NCI-H2107 treated with DMSO at 0.1 percent for 48 hours (cell line): ENCODE measurements at regions not wholly inside any gene's neighbourhood (a gene's known extent, or its start where the extent isn't known, plus 50 kb on each side); places are given as distances from the start of the nearest gene placed in this dataset.
"Not testable (repeated sequence)": the region's sequence is repeated elsewhere in the genome, so short reads cannot be mapped to it uniquely, and the experiment has no call there.

Experiments used
- DNase-seq: peaks from one replicate; lab custom pipeline; 2025; ENCODE audit not compliant: unreplicated experiment; lab: John Stamatoyannopoulos, UW

DNA sequence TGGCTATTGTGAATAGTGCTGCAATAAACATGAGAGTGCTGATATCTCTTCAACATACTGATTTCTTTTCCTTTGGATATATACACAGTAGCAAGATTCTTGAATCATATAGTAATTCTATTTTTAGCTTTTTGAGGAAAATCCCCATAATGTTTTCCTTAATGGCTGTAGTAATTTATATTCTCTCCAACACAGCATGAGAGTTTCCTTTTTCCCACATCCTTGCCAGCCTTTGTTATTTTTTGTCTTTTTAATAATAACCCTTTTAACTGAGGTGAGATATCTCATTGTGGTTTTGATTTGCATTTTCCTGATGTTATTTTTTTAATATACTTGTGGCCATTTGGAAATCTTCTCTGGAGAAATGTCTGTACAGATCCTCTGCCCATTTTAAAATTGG is 132.6 kb downstream of the PRL start:
- DNase-seq: no peak

DNA sequence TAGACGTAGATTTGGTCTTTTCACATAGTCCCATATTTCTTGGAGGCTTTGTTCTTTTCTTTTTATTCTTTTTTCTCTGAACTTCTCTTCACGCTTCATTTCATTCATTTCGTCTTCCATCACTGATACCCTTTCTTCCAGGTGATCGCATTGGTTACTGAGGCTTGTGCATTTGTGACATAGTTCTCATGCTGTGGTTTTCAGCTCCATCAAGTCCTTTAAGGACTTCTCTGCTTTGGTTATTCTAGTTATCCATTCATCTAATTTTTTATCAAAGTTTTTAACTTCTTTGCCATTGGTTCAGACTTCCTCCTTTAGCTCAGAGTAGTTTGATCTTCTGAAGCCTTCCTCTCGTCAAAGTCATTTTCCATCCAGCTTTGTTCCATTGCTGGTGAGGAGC is 125.8 kb downstream of the PRL start:
- DNase-seq: not testable (repeated sequence)

DNA sequence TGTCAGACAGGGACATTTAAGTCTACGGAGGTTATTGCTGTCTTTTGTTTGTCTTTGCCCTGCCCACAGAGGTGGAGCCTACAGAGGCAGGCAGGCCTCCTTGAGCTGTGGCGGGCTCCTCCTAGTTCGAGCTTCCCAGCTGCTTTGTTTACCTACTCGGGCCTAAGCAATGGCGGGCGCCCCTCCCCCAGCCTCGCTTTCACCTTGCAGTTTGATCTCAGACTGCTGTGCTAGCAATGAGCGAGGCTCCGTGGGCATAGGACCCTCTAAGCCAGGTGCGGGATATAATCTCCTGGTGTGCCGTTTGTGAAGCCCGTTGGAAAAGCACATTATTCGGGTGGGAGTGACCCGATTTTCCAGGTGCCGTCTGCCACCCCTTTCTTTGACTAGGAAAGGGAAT is 125.0 kb downstream of the PRL start:
- not testable (repeated sequence) for DNase-seq

DNA sequence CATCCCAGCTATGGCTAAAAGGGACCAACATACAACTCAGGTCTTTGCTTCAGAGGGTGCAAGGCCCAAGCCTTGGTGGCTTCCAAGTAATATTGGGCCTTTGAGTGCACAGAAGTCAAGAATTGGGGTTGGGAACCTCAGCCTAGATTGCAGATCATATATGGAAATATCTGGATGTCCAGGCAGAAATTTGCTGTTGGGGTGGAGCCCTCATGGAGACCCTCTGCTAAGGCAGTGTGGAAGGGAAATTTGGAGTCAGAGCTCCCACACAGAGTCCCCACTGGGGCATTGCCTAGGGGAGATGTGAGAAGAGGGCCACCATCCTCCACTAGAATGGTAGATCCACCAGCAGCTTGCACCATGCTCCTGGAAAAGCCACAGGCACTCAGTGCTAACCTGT is 123.5 kb downstream of the PRL start:
- DNase-seq: no peak

DNA sequence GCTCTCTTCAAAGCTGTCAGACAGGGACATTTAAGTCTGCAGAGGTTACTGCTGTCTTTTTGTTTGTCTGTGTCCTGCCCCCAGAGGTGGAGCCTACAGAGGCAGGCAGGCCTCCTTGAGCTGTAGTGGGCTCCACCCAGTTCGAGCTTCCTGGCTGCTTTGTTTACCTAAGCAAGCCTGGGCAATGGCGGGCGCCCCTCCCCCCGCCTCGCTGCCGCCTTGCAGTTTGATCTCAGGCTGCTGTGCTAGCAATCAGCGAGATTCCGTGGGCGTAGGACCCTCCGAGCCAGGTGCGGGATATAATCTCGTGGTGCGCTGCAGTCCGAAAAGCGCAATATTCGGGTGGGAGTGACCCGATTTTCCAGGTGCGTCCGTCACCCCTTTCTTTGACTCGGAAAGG is 116.6 kb downstream of the PRL start:
- not testable (repeated sequence) for DNase-seq

DNA sequence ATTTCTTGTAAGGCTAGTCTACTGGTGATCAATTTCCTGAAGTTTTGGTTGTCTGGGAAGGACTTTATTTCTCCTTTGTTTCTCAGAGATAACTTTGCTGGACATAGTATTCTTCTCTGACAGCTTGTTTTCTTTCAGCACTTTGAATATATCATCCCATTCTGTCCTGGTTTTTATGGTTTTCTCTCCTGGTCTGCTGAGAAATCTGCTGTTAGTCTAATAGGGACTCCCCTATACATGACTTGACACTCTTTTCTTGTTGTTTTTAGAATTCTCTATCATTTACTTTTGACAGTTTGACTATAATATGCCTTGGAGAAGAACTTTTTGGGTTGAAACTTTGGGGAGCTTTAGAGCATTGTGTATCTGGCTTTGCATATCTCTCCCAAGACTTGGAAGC is 112.5 kb downstream of the PRL start:
- no peak for DNase-seq

DNA sequence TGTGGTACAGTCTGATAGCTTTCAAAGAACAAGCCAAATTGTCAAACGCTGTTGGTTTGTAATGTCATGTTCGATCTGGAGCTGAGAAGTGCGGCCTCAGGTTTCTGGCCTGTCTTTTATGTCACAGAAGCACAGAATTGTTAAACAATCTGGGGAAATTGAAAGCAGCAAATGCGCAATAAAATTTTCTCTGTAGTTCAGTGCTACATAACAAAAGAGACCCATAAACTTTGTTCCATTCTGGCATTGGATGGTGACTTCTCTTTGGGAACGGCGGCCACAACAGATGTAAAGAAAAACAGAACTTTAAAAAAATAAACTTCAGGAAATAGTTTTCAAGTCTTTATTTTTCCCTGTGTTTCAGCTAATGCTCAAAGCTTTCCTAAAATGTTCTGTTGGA is 106.9 kb downstream of the PRL start:
- DNase-seq: no peak

DNA sequence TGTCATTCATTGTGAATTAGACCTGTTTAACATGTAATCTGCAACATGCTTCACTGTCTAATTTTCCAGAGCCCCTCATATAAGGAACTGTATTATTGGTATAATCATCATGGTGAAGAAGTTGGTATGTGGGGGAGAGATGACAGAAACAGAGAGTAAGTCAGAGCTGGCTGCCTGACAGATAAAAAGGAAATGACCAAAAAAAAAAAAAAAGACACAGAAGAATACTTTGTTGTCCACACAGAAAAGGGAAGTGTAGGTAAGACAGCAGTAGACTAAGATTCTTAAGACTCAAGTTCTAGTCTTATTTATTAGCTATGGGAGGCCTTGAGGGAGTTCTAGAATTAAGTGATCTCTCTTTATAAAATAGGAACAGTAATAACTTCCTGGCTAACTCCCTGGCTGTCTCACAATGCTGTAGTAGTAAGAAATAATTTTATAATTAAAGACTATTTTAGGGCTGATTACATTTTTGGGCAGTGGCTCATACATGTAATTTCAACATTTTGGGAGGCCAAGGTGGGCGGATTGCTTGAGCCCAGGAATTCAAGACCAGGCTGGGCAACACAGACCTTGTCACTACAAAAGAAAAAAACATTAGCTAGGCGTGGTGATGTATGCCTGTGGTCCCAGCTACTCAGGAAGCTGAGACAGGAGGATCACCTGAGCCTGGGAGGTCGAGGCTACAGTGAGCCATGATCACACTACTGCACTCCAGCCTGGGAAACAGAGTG is 102.5 kb downstream of the PRL start:
- no peak for DNase-seq

DNA sequence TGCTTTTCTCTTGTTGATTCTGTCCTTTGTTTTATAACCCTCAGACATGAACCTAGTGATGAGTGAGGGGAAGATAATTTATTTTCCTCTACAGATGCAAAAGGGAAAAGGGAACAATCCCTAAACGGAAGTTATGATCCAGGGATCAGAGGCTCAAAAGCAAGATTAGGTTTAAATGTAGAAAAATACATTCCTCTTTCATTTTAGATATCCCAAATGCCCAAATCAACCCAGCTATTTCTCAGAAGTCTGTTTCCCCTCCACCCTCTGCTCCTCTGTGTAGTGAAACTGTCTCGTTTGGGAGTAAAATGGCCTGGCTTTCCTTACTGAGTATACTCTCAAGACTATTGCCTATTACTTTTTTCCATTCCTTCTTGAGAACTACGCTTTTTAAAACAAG is 97.1 kb downstream of the PRL start:
- DNase-seq: no peak

DNA sequence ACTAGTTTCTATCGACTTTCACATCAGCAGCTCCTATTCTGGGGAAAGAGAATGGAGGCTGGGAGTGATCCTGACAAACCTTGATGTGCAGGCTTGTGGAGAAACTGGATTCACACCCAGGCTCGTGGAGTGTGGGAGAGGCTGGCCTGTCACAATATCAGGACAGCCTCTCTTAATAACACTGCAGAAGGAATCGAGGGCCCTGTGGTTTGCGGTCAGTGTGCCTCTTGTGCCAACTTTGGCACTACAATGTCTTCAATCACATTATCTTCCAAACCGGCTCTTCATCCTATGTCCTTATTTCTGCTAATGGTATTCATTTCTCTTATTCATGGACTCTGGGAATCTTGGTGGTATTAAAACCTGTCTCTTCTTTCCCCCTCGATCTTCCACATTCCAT is 92.7 kb downstream of the PRL start:
- DNase-seq: no peak

DNA sequence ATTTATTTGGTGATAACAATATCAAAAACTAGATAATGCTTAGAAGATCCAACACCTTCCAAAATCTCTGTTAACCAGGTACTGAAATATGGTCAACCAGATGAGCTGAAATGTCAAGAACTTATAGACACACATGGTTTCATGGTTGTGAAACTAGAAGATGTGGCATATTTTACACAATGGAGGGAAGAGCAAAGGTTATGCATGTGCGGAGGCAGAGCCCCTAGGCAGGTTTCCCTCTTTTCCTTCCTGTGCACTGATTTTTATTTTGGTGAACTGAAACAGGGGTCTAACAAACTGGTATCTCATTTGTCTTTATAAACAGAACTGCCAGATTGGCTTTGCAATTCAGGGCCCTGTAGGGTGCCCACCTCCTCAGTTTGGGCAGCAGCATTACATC is 91.6 kb downstream of the PRL start:
- no peak for DNase-seq

DNA sequence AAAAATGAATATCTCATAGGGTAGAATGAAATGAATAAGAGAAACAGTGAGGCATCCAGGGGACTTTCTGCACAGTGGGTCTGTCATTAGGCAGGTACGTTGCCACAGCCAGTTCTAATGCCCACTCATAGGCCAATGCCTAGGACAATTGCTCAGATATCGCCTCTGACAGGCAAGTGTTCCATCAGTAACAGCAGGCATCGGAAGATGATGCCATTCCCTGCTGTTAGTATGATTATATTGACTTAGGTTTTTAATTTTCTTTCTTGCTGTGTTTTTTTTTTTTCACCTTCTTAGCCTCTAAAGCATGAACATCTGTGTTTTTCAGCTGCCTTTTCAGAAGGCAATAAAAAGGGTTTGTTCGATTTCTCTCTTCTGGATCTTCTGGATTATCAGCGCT is 90.7 kb downstream of the PRL start:
- DNase-seq: no peak

DNA sequence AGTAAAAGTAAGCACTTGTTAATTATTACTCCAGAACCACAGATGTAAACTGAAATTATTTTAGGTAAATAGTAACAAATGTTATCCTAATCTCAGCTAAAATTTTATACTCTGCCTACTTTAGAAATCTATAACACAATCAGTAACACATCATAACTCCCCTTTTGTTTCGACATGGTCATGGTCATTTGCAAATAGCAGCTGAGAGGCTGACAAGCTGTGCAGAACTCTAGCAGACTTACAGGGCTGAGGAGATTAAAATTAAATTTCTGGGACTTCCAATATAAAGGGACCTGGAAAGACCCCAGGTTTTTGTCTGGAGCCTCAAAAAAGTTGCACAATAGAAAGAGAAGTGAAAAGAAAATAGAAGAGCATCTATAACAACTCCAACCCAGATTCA is 88.8 kb downstream of the PRL start:
- DNase-seq: no peak

DNA sequence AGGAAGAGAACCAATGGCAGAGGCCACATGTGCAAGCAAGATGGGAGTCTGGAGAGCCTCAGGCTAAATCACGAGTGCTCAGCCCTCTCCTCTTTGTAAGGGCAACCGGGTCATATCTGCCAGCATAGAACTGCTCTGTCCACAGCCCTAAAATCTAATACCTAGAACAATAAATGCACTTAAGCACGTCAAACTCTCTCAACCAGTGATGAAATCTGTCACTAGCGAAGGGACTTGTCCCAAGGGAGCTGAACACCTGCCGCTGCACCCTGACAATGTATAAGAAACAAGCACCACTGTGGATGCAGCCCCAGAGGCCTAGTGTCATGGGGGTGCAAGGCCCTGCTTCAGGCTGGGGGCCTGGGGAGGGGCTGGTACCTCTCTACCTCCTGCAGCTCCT is 82.5 kb downstream of the PRL start:
- DNase-seq: peak; percentile 62

DNA sequence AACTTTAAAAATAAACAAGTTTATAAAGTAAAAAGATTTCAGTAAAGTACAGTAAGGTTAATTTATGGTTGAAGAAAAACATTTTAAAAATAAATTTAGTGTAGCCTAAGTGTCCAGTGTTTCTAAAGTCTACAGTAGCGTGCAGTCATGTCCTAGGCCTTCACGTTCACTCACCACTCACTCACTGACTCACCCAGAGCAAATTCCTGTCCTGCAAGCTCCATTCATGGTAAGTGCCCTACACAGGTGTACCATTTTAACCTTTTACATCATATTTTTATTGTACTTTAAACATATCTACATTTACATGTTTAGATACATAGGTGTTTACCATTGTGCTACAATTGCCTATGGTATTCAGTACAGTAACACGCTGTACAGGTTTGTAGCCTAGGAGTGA is 81.4 kb downstream of the PRL start:
- not testable (repeated sequence) for DNase-seq

DNA sequence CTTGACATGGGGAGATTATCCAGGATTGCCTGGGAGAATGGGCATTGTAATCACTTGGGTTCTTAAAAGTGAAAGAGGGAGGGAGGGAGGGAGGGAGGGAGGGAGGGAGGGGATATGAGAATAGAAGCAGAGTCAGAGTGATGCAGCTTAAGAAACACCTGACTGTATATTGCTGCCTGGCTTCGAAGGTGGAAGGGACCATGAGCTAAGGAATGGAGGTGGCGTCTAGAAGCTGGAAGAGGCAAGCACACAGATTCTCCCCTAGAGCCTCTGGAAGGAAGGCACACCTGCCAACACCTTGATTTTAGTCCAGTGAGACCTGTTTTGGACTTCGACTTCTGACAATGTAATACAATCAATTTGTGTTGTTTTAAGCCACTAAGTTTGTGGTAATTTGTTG is 78.4 kb downstream of the PRL start:
- no peak for DNase-seq

DNA sequence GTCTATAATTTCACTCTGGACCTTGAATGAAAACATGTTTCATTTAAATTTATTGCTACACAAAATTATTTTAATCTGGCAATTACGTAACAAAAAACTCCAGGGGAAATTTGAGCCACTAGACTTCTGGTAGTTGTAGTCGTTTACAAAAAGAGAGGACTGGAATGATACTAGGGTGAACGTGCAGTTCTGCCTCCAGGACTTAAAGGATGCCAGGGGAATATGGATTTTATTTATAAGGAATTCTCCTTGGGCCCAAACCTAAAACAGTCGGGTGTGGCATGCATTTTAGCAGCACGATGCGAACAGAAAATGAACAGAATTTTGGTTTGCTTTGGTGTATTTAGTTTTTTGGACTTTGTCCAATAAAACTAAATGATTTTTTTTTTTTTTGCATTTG is 76.9 kb downstream of the PRL start:
- DNase-seq: no peak

DNA sequence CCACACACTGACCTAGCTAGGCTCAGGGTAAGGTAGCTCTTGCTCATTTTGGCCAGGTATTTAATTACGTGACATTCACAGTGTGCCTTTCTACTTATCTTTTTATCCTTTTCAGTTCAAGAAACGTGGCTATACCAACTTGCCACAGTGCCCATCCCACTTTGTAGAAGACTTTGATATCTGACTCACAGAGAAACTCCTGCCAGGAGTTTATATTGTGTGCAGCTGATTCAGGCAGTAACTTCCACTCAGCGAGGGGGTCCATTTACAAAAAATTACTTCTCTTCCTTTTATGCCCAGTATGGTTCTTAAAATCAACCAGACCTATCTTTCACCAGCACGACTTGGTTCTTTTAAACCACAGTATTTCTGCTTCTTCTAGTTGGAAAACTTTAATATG is 75.6 kb downstream of the PRL start:
- no peak for DNase-seq

DNA sequence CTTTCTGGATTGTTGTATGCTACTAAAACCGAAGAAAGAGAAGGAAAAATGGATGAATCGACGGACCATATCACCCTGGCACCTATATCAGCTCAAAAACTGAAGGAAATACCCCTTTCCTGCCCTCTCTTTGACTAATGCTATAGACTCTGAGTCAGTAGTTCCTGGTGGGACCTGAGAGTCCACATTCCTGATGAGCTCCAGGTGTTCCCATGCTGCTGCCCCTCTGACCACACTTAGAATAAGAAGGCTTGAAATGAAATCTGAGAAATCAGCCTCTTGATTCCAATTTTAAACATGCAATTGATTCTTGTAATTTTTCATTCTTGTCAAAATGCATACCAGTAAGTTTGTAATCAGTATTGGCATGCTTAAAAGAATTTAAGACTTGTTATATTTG is 75.2 kb downstream of the PRL start:
- no peak for DNase-seq

DNA sequence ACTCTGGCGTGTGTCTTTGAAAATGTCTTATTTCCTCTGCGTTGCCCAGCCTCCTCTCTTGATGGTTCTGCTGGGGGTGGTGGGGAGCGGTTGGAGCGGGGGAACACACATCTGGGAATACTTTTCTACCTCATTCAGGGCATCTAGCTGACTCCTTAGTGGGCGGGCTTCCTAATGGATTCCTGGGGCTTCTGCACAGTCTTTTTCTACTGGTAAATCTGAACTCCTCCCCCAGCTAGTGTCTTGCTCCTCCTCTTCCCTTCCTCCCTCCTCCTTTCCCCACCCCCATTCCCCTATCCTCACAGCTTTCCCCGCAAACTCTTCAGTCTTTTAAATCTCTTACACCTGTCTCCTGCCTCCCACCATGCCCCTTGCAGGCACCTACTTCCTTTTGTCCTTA is 74.4 kb downstream of the PRL start:
- no peak for DNase-seq

DNA sequence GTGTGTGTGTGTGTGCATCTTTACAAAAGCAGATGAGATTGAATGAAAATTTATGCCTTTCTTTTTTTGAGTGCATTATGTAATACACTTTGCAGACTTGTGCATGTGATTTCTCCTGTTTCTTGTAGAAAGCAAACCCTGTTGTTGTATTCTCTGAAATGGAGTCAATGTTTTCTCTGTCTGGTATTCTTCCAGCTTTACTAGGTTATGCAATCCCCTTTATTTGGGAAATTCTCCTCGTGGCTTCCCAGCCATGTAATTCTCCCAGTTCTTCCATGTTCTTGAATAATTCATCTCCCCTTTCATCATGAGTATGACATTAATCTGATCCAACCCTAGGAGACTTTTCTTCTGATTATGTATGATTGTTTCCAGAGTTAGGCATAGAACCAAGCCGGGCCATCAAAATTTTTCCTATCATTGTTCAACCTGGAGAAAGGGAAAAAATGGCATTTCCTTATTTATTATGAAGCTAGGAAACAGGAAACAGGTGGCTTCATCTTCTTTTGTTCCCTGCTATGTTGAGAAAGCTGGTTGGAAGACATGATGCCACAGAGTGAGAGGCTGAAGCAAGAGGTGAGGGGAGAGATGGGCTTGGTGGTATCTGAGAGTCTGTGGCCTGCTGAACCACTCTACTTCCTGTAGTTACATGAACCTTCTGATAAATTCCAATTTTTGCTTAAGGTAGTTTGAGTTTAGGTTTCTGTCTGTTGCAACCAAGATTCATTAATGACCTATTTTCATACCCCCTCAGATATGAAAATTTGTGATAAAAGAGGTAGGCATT is 68.8 kb downstream of the PRL start:
- DNase-seq: no peak

DNA sequence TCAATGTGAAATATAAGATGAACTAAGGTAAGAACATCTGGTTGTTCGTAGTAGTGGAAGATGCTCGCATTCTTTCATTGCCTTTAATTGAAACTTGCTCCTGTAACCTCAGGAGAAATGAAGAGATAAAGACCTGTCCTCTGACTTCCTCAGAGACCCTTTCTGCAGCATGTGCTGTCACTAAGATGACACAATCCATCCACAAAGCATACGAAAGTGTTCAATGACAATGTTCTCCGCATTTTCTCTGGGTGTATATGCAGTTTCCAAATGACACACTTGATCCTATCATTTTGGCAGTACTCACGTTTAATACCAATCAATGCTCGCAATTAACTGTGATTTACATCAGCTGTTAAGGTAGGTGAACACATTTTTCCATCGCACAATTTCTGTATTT is 65.8 kb downstream of the PRL start:
- DNase-seq: no peak

DNA sequence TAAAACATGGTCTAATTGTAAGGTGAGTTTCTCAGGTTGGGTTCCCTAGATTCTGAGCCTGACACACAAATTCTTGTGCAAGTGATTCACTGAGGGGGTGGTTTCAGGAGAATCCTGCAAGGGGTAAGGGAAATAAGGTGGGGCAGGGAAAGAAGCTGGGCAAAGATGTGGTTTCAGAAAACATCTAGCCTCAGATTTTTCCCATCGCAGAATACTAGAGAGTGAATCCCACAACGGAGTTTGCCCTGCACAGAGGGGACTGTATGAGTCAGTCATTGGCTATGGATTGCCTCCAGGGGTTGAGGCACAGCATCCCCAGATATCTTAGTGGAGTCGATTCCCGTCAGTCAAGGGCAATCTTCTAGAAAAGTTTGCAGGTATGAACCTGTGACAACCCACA is 65.2 kb downstream of the PRL start:
- no peak for DNase-seq
